GM23338 (cell line): ENCODE measurements at regions not wholly inside any gene's neighbourhood (a gene's known extent, or its start where the extent isn't known, plus 50 kb on each side); places are given as distances from the start of the nearest gene placed in this dataset.

Source experiments
- CREB1 ChIP-seq: fragments of 250-450 bp; sonication (Bioruptor Pico); IDR thresholded peaks from 2 replicates; pipeline ENCODE4 v1.5.0; 2020; ENCODE audit warnings: low read depth, mild to moderate bottlenecking, moderate library complexity
- CTCF ChIP-seq, 2 experiments: fragments of 200-600 bp in 1 of 2; sonication (generic) in 1 of 2; conservative IDR thresholded peaks; 2 replicates each; pipeline versions ENCODE4 v1.5.1 to v1.6.1; 2016 to 2017; ENCODE audit warnings: antibody characterized with exemption in 2 of 2, low read depth in 2 of 2, mild to moderate bottlenecking in 2 of 2, moderate library complexity in 1 of 2
- ETS1 ChIP-seq: IDR thresholded peaks from 2 replicates; pipeline ENCODE4 v1.6.1; 2016; ENCODE audit warnings: antibody characterized with exemption
- EZH2 ChIP-seq: fragments of 200-600 bp; sonication (generic); IDR thresholded peaks from one replicate; pipeline ENCODE4 v1.8.0; 2017; ENCODE audit warnings: antibody characterized with exemption, mild to moderate bottlenecking, low read depth; ENCODE audit not compliant: unreplicated experiment
- EZH2phosphoT487 ChIP-seq: fragments of 200-600 bp; sonication (generic); IDR thresholded peaks from one replicate; pipeline ENCODE4 v1.8.1; 2018; ENCODE audit warnings: antibody characterized with exemption; ENCODE audit not compliant: unreplicated experiment
- JUNB ChIP-seq: IDR thresholded peaks from one replicate; pipeline ENCODE4 v1.6.1; 2016; ENCODE audit warnings: antibody characterized with exemption; ENCODE audit not compliant: unreplicated experiment
- POLR2AphosphoS5 ChIP-seq: IDR thresholded peaks from 2 replicates; pipeline ENCODE4 v1.6.1; 2016; ENCODE audit warnings: antibody characterized with exemption, low read depth
- REST ChIP-seq: IDR thresholded peaks from one replicate; pipeline ENCODE4 v1.6.1; 2018; ENCODE audit warnings: antibody characterized with exemption; ENCODE audit not compliant: unreplicated experiment

GRCh38 chr1:194369622-194370021 is 1183.2 kb upstream of the B3GALT2 start:
- TF ChIP-seq CTCF (conservative IDR thresholded peaks at IDR 0.05; ENCODE audit: low read depth in 2 of 2) (no peak), POLR2AphosphoS5 (no peak), CREB1 (CRISPR knock-in tag) (no peak), ETS1 (no peak), REST (no peak), EZH2 (no peak), EZH2phosphoT487 (no peak), JUNB (no peak)
